Glomerular visceral epithelial cell (primary cell): ENCODE measurements at regions not wholly inside any gene's neighbourhood (a gene's known extent, or its start where the extent isn't known, plus 50 kb on each side); places are given as distances from the start of the nearest gene placed in this dataset.

ENCODE experiments used
- DNase-seq: peaks from one replicate; pipeline ENCODE4 v3.0.0-alpha.2; 2016; ENCODE audit errors: extremely low spot score

DNA sequence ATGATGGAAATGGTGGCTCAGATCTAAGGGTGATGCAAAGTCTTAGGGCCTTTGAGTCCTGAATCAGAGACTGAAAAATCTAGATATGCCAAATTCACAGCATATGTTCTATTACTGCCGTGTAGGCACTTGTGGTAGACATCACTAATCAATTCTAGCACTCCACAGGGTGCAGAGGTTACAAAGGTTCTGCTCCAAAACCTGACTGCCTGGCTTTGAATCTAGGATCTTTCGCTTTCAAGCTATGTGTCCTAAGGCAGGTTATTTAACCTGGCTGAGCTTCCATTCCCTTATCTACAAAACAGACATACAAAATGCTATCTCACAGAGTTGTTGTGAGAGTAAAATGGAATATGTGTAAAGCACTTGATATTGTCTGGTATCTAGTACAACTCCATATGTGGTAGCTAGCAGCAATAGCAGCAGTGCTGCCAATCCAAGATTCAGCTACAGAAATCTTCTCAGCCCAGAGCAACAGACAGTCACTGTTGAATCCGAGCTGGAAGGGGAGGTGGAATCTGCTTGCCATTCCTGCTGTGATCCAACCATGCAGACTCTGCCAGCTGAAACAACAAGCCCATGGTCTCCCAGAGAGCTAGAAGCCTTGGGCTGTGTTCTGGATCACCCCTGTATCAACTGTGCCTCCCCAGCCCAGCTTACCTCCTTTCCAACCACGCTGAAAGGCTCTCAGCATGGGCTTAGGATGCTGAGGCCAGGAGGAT is 206.9 kb downstream of the TFAP2C start:
- no peak for DNase-seq

DNA sequence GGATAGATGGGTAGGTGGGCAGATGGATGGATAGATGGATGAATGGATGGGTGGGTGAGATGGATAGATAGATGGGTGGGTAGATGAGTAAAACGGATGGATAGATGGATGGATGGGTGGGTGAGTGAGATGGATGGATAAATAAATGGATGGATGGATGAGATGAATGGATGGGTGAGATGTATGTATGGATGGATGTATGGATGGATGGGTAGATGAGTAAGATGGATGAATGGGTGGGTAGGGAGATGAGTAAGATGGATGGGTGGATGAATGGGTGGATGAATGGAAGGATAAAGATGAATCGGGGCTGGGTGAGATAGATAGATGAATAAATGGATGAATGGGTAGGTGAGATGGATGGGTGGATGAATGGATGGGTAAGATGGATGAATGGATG is 210.1 kb downstream of the TFAP2C start:
- no peak for DNase-seq

GRCh38 chr20:56839786-56840185 is 210.7 kb downstream of the TFAP2C start:
- no peak for DNase-seq

DNA sequence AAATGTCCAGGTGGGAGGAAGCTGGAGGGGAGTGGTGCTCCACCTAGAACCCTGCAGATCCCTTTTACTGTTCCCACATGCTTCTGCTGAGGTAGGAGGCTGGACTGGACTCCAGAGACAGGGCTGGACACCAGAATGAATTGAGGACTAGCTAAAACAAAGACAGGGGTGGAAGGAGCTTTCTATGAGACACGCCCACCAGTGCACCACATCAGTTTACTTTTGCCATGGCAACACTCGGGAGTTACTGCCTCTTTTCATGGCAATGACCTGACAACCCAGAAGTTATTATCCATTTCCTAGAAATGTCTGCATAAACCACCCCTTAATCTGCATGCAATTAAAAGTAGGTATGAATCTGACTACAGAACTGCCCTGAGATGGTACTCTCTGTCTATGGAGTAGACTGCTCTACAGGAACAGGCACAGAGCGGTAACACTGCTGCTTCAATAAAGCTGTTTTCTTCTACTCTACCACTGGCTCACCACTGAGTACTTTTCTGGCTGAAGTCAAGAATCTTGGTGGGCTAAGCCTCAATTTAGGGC is 211.7 kb downstream of the TFAP2C start:
- DNase-seq, result no peak

GRCh38 chr20:56841346-56841908 is 212.3 kb downstream of the TFAP2C start:
- DNase-seq, result no peak

- DNase-seq, result no peak
These were observed 212.9 kb downstream of the TFAP2C start for GRCh38 chr20:56842056-56842455.

DNA sequence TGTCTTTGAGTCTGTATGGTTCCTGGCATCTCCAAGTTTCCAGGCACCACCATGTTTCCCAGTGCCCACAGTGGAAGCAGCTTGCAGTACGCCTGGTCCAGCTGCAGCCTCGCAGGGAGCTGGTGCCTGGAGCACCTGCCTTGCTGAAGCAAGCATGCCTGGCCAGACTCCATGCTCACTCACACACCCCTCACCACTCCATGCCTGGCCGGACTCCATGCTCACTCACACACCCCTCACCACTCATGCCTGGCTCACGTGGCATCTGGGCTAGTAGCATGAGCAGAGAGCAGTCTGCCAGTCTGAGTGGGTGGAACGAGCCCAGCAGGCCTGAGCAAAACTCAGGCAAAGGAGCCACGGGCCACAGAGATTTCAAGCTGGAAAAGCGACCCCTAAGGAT is 214.3 kb downstream of the TFAP2C start:
- DNase-seq, result no peak

DNA sequence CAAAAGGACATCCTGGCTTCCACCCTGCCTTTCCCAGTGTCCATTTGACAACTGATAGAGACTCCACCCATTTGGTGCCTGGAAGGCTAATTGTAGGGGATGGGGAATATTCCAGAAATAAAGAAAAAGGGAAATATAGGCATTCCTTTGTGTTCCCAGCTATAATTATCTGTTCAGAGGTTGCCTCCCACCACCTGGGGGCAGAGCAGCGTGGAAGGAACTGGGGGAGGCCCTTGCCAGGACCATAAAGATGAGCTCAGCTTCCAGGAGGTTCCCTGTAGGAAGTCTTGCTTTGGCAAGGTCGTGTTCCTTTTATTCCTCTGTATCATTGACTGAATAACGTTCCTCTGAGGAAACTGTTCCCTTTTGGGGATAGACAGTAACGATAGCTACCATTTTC is 214.7 kb downstream of the TFAP2C start:
- no peak for DNase-seq

- no peak for DNase-seq
These were observed 216.5 kb downstream of the TFAP2C start for GRCh38 chr20:56845546-56846086.

DNA sequence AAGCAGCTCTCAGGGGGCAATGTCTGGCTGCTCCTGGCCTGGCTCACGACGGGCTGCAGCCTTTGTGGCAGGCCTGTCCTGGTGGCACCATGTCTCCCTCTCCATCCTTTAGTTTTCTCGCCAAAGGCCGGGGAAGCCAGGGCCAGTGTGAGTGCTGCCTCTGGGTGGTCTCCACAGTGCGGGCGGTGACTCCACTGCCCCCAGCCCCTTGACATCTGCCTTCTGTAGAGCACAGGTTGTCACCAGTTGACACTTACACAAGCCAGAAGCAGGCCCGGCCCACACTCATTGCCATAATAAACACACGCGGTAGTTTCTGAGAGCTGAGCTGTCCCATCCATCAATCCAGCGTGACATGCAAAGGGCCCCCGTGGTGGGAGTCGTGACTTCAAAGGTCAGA is 219.5 kb downstream of the TFAP2C start:
- DNase-seq, result no peak

DNA sequence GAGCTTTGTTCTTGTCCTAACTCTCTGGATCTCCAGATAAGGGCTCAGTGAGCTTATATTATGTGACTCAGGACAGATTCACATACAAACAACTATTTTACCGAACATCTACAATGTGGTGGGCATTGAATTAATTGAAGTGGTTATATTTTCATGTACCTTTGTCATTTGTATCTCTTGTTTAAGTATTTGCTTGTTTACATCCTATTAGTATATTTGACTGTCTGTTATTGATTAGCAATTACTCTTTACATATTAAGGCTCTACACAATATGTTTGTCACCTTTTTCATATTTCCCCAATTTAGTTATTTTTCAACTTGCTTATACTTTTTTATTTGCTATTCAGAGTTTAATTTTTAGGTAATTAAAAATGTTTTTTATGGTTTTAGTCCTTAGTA is 222.4 kb downstream of the TFAP2C start:
- no peak for DNase-seq

DNA sequence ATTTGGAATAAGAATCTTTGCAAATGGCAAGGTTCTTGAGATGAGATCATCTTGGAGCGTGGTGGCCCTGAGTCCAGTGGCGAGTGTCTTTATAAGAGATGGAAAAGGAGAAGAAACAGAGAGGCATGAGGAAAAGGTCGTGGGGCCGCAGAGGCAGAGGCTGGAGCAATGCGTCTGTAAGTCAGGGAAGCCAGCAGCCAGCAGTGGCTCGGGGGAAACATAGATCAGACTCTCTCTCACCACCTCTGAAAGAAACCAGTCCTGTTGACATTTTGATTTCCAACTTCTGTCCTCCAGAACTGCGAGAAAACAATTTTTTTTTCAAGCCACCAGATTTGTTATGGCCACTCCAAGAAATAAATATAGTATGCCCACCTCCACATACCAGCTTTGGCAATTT is 226.6 kb downstream of the TFAP2C start:
- DNase-seq, result no peak

GRCh38 chr20:56857950-56858349 is 228.8 kb downstream of the TFAP2C start:
- DNase-seq, result no peak

DNA sequence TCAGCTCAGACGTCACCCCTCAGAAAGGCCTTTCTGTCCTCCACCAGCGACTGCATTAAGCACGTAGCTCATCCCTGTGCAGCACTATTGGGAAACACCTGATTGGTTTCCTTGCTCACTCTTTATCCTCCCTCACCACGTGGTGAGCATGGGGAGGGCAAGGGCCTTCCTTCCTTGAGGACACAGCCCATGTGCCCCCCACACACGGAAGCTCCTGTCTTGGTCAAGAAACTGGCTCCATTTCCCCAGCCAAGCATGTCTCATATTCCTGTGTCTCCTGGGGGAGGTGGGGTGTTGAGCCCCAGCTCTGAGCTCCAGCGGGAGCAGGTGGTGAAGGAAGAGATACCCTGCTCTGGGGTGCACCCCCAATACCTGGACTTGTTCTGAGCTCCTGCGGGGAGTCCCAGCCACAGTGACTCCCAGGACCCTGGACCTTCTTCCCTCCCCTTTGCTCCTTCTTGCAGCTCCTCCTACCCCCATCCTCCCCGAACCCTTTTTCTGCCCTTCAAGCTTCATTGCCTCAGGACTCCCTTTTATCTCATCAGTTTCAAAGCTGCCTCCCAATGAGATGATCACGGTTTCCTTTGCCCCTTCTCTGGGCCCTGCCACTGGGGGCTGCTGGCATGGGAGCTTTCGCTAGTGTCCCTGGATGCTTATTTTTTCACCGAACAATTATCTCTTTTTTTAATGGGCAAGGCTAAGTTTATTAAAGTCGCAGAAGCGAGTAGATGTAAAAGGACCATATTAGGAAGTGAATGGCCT is 230.1 kb downstream of the TFAP2C start:
- DNase-seq, result no peak

- DNase-seq, result no peak
These were observed 230.7 kb downstream of the TFAP2C start for GRCh38 chr20:56859801-56860261.

- DNase-seq, result no peak
These were observed 231.3 kb downstream of the TFAP2C start for GRCh38 chr20:56860413-56860812.

GRCh38 chr20:56861590-56861989 is 232.5 kb downstream of the TFAP2C start:
- DNase-seq, result no peak

DNA sequence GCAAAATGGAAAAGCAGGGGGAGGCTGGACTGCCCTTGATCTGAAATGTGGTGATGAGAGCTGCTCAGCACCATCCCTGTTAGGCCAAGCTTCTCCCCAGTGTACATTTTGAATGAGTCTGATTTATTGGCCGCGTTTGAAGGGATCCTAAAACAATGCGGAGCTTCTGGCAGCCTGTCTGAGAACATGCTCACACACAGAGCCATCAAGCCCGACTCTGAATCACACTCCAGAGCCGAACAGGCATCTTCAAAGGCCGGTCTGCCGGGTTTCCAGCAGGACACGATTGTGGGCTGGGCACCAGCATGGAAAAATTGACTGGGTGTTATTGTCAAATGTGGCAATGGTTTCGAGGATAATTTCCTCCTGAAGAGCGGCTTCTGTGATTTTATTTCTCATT is 235.9 kb downstream of the TFAP2C start:
- no peak for DNase-seq

DNA sequence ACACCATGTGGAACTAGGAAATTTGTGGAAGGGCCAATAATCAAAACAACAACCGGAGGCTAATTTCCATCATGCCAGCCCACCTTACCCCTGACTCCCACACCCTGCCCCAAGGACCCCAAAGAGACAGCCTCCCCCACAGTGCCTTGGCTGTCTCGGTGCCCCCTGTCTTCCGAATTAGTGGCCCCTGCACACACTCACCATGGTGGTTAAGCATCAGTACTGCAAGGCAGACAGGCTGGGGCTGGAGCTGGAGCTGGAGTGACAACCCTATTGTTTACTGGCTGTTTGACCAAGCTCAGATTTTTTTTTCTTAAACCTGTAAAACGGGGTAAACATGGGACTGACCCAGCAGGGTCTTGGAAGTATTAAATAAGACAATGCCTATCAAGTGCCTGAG is 238.0 kb downstream of the TFAP2C start:
- DNase-seq, result no peak

- no peak for DNase-seq
These were observed 239.6 kb downstream of the TFAP2C start for GRCh38 chr20:56868746-56869145.

GRCh38 chr20:56870271-56870670 is 241.2 kb downstream of the TFAP2C start:
- DNase-seq, result no peak

DNA sequence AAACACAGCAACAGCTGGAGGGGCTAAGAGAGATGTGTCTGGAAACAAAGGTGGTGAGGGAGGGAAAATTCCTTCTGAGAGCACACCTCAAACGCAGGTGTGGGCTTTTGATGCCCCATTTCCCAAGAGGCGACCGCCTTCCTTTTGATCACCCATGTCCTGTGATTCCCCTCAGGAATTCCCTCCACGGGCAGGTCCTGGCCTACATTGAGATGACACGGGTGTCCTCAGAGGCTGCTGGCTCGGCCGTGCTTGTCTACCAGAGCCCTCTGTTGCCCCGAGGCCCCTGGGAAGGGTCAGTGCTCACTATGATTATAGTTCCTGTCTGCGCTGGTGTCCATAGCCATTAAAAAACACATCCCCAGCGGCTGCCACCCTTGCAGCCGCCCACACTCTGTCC is 242.6 kb downstream of the TFAP2C start:
- no peak for DNase-seq
